Activated CD4-positive, alpha-beta memory T cell treated with anti-CD3 and anti-CD28 coated beads for 36 hours (primary cell): ENCODE measurements at regions not wholly inside any gene's neighbourhood (a gene's known extent, or its start where the extent isn't known, plus 50 kb on each side); places are given as distances from the start of the nearest gene placed in this dataset.
"Not testable (repeated sequence)": the region's sequence is repeated elsewhere in the genome, so short reads cannot be mapped to it uniquely, and the experiment has no call there.

Experiments used
- CTCF ChIA-PET: fragments of 350-600 bp; sonication (Branson Sonifier 250); formaldehyde crosslinking; loops from one replicate; lab custom pipeline; 2021; ENCODE audit warnings: antibody characterized with exemption, inconsistent platforms; lab: Charles Lee
- POLR2A ChIA-PET: fragments of 350-600 bp; sonication (Branson Sonifier 250); formaldehyde crosslinking; loops from one replicate; lab custom pipeline; 2021; ENCODE audit warnings: antibody characterized with exemption; lab: Charles Lee
- DNase-seq: peaks from one replicate; pipeline ENCODE4 v3.0.0-alpha.2; 2020
- H3K27ac Mint-ChIP-seq: one replicate; pipeline ENCODE4 v1.8.0; 2021; ENCODE audit warnings: mixed read lengths
- H3K27me3 Mint-ChIP-seq: one replicate; pipeline ENCODE4 v1.8.0; 2021; ENCODE audit warnings: mixed read lengths
- H3K36me3 Mint-ChIP-seq: one replicate; pipeline ENCODE4 v1.8.0; 2021; ENCODE audit warnings: mixed read lengths
- H3K4me1 Mint-ChIP-seq: one replicate; pipeline ENCODE4 v1.8.0; 2021; ENCODE audit warnings: low read depth, mixed read lengths
- H3K4me3 Mint-ChIP-seq: one replicate; pipeline ENCODE4 v1.8.0; 2021; ENCODE audit warnings: mild to moderate bottlenecking, mixed read lengths
- H3K9me3 Mint-ChIP-seq: one replicate; pipeline ENCODE4 v1.8.0; 2021; ENCODE audit warnings: mixed read lengths
- intact Hi-C: fragments of 100-400 bp; cut with micrococcal nuclease; formaldehyde crosslinking; loops from one replicate; pipeline ENCODE4 v1.15.1; 2023

DNA sequence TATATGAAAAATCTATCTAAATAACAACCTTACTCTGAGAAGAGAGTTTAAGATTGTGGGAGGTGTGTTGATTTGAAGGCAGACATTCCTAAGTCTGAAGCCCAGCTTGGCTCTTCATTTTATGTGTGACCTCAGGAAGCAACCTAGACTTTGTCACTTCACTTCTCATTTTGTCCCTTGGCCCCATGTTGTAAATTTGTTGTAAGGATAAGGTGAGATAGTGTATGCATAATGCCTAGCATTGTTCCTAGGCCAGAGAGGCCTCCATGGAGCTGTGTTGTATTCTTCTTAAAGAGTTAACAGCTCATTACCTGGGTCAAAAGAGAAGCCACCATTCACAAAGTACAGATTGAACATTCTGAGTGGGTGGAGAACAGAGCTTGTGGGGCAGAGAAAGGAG, 1084.4 kb upstream of the SLIT2 start:
- Mint-ChIP-seq H3K4me3 (no peak overlapping the region), H3K27ac (no peak overlapping the region), H3K36me3 (no peaks in the 10 kb centered on the region), H3K9me3 (peaks cover 9% of the 10 kb centered on the region), H3K4me1 (no peaks in the 10 kb centered on the region), H3K27me3 (no peaks in the 10 kb centered on the region)
- ChIA-PET POLR2A (no interaction called here), CTCF (no interaction called here)
- intact Hi-C loops = no loop called here
- no peak for DNase-seq

DNA sequence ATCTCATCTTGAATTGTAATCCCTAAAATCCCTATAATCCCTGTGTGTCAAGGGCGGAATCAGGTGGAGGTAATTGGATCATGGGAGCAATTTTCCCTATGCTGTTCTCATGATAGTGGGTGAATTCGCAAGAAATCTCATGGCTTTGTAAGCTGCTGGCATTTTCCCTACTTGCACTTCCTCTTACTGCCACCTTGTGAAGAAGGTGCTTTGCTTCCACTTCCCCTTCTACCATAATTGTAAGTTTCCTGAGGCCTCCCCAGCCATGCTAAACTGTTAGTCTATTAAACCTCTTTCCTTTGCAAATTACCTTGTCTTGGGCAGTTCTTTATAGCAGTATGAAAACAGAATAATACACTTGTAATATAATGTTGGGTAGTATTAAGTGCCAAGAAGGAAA, 1087.4 kb upstream of the SLIT2 start:
- Mint-ChIP-seq H3K36me3 (no peaks in the 10 kb centered on the region), H3K27me3 (no peaks in the 10 kb centered on the region), H3K4me3 (no peak overlapping the region), H3K27ac (no peak overlapping the region), H3K9me3 (peaks cover 21% of the 10 kb centered on the region), H3K4me1 (no peaks in the 10 kb centered on the region)
- intact Hi-C loops = no loop called here
- POLR2A ChIA-PET = no interaction called here
- CTCF ChIA-PET = no interaction called here
- DNase-seq = no peak

DNA sequence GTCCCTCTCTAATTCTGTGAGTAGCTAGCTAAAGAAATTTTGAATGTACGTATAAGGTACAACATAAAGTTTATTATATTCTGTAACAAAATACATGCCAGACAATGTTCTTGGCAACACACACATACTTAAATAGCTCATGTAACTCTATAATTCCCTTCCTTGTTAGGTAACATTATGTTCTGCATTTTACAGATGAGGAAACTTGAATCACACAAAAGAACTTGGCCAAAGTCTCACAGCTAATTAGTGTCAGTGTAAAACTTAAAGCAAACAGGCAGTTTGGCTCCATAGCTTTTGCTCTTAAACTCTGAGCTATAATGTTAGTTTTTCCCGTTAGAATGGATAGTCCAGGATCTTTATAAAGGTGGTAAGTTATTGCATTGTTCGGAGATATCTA, 1091.8 kb upstream of the SLIT2 start:
- no peak overlapping the region for H3K27ac Mint-ChIP-seq
- H3K4me3 Mint-ChIP-seq = no peak overlapping the region
- no peaks in the 10 kb centered on the region for H3K4me1 Mint-ChIP-seq
- H3K9me3 Mint-ChIP-seq = peaks cover 37% of the 10 kb centered on the region
- no peak for DNase-seq
- intact Hi-C loops = no loop called here
- POLR2A ChIA-PET = no interaction called here
- no peaks in the 10 kb centered on the region for H3K36me3 Mint-ChIP-seq
- CTCF ChIA-PET = no interaction called here
- H3K27me3 Mint-ChIP-seq = no peaks in the 10 kb centered on the region

DNA sequence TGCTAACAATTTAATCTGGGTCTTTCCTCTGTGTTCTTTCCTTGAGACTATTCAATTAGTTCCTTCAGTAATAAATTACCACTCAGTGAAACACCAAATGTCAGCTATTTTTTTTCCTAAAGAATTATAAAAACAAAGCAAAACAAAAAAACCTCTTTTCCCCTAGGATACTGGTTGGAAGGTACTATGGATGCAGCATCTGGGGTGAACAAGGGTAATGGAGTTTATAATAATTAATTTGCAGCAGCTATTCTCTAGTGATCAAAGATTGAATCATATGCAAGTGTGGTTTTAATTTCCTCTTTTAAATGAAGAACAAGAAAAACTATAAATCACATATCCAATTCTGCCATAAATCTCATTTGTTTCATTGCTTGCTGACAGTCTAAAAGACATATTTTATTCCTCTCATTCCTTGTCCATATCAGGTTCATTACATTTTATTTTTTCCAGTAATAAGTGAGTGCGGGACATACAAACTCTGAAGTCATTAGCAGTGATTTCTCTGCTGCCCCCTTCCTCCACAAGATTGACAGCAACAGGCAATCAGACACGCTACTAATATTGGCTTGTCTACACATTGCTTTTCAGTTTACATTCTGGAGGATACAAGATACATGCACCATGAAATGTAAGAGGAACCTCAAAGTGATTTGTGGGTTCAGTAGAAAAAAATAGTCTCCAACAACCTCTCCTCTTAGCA, 1093.4 kb upstream of the SLIT2 start:
- H3K4me1 Mint-ChIP-seq = no peaks in the 10 kb centered on the region
- no peak for DNase-seq
- CTCF ChIA-PET = no interaction called here
- POLR2A ChIA-PET = no interaction called here
- H3K4me3 Mint-ChIP-seq = no peak overlapping the region
- H3K36me3 Mint-ChIP-seq = no peaks in the 10 kb centered on the region
- intact Hi-C loops = no loop called here
- H3K27me3 Mint-ChIP-seq = no peaks in the 10 kb centered on the region
- H3K9me3 Mint-ChIP-seq = peaks cover 39% of the 10 kb centered on the region
- H3K27ac Mint-ChIP-seq = no peak overlapping the region

DNA sequence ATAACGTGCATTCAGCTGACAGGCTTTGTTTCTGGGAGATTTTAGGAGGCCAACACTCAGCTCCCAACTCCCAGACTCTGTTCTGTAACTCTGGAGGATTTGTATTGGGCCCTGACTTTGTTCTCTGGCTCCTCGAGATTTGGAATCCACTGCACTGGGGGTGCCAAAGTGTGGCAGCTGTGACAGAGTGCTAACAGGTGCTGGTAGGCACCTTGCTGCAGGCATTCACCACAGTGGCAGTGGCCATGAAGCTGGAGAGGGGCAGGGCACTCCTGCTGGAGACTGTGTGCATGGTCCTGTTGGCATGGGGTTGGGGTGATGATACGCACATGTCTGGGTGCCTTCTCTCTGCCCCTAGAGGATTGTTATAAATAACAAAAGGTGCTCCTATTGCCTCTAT, 1094.9 kb upstream of the SLIT2 start:
- Mint-ChIP-seq H3K36me3 (no peaks in the 10 kb centered on the region), H3K27ac (no peak overlapping the region), H3K4me1 (no peaks in the 10 kb centered on the region), H3K4me3 (no peak overlapping the region), H3K27me3 (no peaks in the 10 kb centered on the region), H3K9me3 (peaks cover 41% of the 10 kb centered on the region)
- ChIA-PET POLR2A (no interaction called here), CTCF (no interaction called here)
- no peak for DNase-seq
- intact Hi-C loops = no loop called here

DNA sequence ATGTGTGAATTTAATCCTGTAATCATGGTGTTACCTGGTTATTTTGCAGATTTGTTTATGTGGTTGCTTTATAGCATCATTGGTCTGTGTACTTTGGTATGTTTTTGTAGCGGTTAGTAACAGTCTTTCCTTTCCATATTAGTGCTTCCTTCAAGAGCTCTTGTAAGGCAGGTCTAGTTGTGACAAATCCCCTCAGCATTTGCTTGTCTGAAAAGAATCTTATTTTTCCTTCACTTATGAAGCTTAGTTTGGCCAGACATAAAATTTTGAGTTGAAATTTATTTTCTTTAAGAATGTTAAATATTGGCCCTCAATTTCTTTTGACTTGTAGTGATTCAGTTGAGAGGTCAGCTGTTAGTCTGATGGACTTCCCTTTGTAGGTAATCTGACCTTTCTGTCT, 1096.1 kb upstream of the SLIT2 start:
- Mint-ChIP-seq H3K9me3 (peaks cover 39% of the 10 kb centered on the region), H3K27me3 (no peaks in the 10 kb centered on the region), H3K4me3 (no peak overlapping the region), H3K36me3 (no peaks in the 10 kb centered on the region), H3K27ac (no peak overlapping the region), H3K4me1 (no peaks in the 10 kb centered on the region)
- DNase-seq = no peak
- ChIA-PET POLR2A (no interaction called here), CTCF (no interaction called here)
- intact Hi-C loops = no loop called here

DNA sequence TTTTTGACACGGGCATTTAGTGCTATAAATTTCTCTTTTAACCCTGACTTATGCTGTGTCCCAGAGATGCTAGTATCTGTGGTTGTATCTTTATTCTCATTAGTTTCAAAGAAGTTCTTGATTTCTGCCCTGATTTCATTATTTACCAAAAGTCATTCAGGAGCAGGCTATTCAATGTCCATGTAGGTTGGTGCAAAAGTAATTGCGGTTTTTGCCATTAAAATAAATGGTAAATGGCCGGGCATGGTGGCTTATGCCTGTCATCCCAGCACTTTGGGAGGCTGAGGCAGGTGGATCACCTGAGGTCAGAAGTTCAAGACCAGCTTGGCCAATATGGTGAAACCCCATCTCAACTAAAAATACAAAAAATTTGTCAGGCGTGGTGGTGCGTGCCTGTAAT, 1097.4 kb upstream of the SLIT2 start:
- H3K27ac Mint-ChIP-seq, H3K4me1 Mint-ChIP-seq, H3K27me3 Mint-ChIP-seq, POLR2A ChIA-PET, DNase-seq, H3K36me3 Mint-ChIP-seq, H3K4me3 Mint-ChIP-seq, intact Hi-C loops, CTCF ChIA-PET: not testable (repeated sequence)
- H3K9me3 Mint-ChIP-seq = peaks cover 41% of the 10 kb centered on the region

DNA sequence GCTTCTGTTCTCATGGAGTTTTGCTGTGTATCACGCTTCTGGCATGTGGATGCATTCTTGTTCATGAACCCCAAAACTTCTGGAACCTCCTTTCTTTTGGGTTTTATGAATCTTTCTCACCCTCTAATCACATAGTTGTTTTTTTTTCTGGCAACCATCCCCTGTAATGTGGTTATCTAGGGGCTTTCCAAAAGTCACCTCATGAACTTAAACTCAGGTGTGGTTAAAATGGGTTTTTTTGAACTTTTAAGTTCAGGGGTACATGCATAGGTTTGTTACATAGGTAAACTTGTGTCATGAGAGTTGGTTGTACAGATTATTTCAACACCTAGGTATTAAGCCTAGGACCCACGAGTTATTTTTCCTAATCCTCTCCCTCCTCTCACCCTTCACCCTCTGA, 1099.4 kb upstream of the SLIT2 start:
- Mint-ChIP-seq H3K9me3 (peaks cover 39% of the 10 kb centered on the region), H3K27ac (no peak overlapping the region), H3K4me1 (no peaks in the 10 kb centered on the region), H3K27me3 (no peaks in the 10 kb centered on the region), H3K4me3 (no peak overlapping the region), H3K36me3 (no peaks in the 10 kb centered on the region)
- DNase-seq = no peak
- POLR2A ChIA-PET = no interaction called here
- CTCF ChIA-PET = no interaction called here
- intact Hi-C loops = no loop called here

DNA sequence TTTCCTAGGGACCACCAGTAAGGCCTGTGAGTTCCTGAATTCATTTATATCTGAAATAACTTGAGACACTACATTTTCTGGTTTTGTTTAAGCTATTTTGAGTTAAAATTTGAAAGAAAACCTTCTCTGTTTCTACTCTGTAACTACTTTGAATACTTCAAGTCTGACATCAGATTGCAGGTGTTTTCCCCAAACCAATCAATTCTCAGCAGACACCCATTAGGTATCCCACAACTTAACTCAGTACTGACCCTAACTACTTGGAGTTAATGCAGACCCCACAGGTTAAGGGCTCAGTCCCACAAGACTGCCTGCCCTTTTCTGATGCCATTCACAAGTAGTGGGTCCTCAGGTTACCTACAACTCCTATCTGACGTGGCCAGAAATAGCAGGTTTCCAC, 1100.0 kb upstream of the SLIT2 start:
- peaks cover 39% of the 10 kb centered on the region for H3K9me3 Mint-ChIP-seq
- POLR2A ChIA-PET = no interaction called here

DNA sequence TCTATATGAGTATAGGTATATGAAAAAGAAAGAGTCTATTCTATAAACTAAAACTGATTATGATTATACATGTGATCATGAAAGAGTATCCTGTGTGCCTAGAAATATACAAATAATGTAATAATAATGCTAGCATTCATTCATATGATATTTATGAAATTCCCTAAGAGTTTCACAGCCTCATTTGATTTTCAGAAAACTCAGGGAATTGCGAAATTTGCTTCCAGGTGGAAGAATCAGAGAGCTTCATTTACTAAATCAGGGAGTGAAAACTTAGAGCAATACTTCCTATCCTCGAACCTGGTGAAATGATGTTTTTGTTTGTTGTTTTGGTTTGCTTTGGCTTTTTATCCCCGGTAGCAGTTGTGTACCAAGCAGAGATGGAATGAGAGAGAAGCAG, 1105.7 kb upstream of the SLIT2 start:
- Mint-ChIP-seq H3K27me3 (no peaks in the 10 kb centered on the region), H3K9me3 (peaks cover 14% of the 10 kb centered on the region), H3K36me3 (no peaks in the 10 kb centered on the region), H3K27ac (no peak overlapping the region), H3K4me3 (no peak overlapping the region), H3K4me1 (no peaks in the 10 kb centered on the region)
- no peak for DNase-seq
- ChIA-PET CTCF (interaction anchor here (0.5 kb wide), 1 partner anchor 44 kb away, joined by 4 read pairs; no protein-coding TSS in a partner anchor), POLR2A (no interaction called here)
- intact Hi-C loops = no loop called here

More for the DNA sequence above, 1100.0 kb upstream of the SLIT2 start:
- Mint-ChIP-seq H3K27ac (no peak overlapping the region), H3K4me1 (no peaks in the 10 kb centered on the region), H3K36me3 (no peaks in the 10 kb centered on the region), H3K27me3 (no peaks in the 10 kb centered on the region), H3K4me3 (no peak overlapping the region)
- DNase-seq = no peak
- intact Hi-C loops = no loop called here
- CTCF ChIA-PET = no interaction called here

DNA sequence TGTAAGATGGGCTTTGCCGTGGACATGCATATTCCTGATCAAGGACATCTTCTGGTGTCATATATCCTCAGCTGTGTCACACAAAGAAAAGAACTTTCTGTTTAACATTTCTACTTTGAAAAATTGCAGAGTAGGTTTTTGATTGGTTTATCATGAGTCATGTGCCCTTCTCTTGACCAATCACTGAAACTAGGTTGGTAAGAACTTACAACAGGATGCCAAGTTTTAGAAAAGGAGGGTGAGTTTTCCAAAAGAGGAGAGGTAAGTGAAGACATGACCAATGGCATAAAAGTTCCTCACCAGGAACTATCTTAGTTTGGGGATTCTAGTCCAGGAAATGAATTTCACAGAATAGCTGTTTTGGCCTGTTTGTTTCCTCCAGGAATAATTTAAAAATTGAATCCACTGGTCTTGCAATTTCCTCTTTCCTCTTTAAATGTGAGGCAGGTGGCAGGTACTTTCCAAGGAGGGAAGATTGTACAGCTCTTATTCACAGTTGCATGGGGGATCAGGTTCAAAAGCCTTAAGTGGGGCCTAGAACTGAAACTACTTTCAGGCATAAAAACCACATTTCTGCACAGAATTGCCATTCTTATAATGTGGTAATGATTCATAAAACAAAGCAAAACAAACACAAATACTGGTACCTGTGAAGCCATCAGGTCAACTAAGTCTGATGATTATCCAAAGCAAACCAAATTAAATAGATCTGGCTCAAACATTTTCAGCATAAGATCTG, 1114.5 kb upstream of the LCORL start:
- CTCF ChIA-PET = no interaction called here
- no peaks in the 10 kb centered on the region for H3K36me3 Mint-ChIP-seq
- H3K27me3 Mint-ChIP-seq = no peaks in the 10 kb centered on the region
- no peaks in the 10 kb centered on the region for H3K4me1 Mint-ChIP-seq
- DNase-seq = no peak
- POLR2A ChIA-PET = no interaction called here
- no peak overlapping the region for H3K4me3 Mint-ChIP-seq
- H3K27ac Mint-ChIP-seq = no peak overlapping the region
- H3K9me3 Mint-ChIP-seq = peaks cover 24% of the 10 kb centered on the region
- intact Hi-C loops = no loop called here

DNA sequence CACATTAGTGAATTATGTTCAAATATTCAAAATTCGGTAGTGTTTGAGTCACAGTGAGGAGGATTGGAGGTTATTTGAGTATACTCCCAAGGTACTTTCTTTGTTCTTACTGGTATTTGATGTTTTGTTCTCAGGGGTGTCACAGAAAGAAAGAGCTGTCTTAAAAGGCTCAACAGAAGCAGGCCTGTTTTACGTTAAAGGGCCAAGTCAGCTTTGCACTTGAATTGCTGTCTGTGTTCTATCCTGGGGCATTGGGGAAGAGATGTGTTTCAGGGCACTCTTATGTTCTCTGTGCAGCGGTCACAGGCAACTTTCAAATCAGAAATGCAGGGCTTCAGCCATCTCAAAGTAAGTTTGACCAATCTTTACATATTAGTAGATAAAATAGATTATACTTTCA, 1113.1 kb upstream of the LCORL start:
- H3K27me3 Mint-ChIP-seq = no peaks in the 10 kb centered on the region
- H3K4me1 Mint-ChIP-seq = no peaks in the 10 kb centered on the region
- H3K4me3 Mint-ChIP-seq = no peak overlapping the region
- no peak overlapping the region for H3K27ac Mint-ChIP-seq
- DNase-seq = no peak
- peaks cover 20% of the 10 kb centered on the region for H3K9me3 Mint-ChIP-seq
- intact Hi-C loops = no loop called here
- CTCF ChIA-PET = no interaction called here
- POLR2A ChIA-PET = no interaction called here
- no peaks in the 10 kb centered on the region for H3K36me3 Mint-ChIP-seq

DNA sequence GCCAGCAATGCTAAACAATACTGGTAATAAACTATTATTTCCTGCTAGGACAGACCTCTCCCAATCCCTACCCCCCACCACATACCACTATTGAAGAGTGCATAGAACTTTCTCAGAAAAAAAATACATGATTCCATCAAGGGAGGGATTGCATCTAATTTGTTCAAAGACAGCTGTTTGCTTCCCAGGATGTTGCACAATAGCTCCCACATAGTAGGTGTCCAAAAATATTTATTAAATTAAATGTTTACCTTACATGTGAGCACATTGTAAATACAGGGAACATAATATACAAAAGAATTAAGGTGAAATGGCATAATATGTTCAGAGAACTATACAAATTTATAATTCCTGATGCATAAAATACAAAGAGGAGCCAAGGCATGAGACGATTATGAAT, 1111.8 kb upstream of the LCORL start:
- no peak for DNase-seq
- H3K4me3 Mint-ChIP-seq = no peak overlapping the region
- CTCF ChIA-PET = no interaction called here
- H3K36me3 Mint-ChIP-seq = no peaks in the 10 kb centered on the region
- H3K9me3 Mint-ChIP-seq = peaks cover 16% of the 10 kb centered on the region
- intact Hi-C loops = no loop called here
- no peak overlapping the region for H3K27ac Mint-ChIP-seq
- H3K4me1 Mint-ChIP-seq = no peaks in the 10 kb centered on the region
- POLR2A ChIA-PET = no interaction called here
- no peaks in the 10 kb centered on the region for H3K27me3 Mint-ChIP-seq
